IMR-90 (cell line): ENCODE measurements at regions not wholly inside any gene's neighbourhood (a gene's known extent, or its start where the extent isn't known, plus 50 kb on each side); places are given as distances from the start of the nearest gene placed in this dataset.

ENCODE experiments used
- ATAC-seq: fragments of 200-7000 bp; cut with Tn5 transposase; 2 replicates; pipeline ENCODE4 v1.9.1; 2020; ENCODE audit warnings: low read depth, mild to moderate bottlenecking, moderate library complexity
- BruUV-seq: library from RNA; stranded (reverse); fragments of 400-500 nt; replicated peaks from 2 replicates; lab custom pipeline; 2021; lab: Mats Ljungman, UMichigan
- CTCF ChIA-PET: fragments of 300-600 bp; formaldehyde crosslinking; extraction: SDS; loops from one replicate; lab custom pipeline; 2021; ENCODE audit warnings: antibody characterized with exemption; lab: Yijun Ruan, JAX
- POLR2A ChIA-PET: fragments of 300-600 bp; sonication (Branson Sonifier 250); formaldehyde crosslinking; loops from one replicate; lab custom pipeline; 2022; ENCODE audit warnings: antibody characterized with exemption; ENCODE audit not compliant: unreplicated experiment; lab: Charles Lee
- DNase-seq: peaks from one replicate; pipeline ENCODE4 v3.0.0; 2013
- H2AFZ ChIP-seq: replicated peaks from 2 replicates; pipeline ENCODE3; 2013; ENCODE audit warnings: low read length, mild to moderate bottlenecking; ENCODE audit not compliant: poor library complexity
- H2AK5ac ChIP-seq: 2 replicates; pipeline ENCODE4 v1.6.1; 2013; ENCODE audit warnings: low read depth, low read length, inconsistent platforms
- H2AK9ac ChIP-seq: replicated peaks from 2 replicates; pipeline ENCODE3; 2013; ENCODE audit warnings: mild to moderate bottlenecking, low read depth, low read length, moderate library complexity; ENCODE audit not compliant: poor library complexity
- H2BK120ac ChIP-seq: 2 replicates; pipeline ENCODE4 v1.6.1; 2013; ENCODE audit warnings: low read depth, low read length, inconsistent platforms
- H2BK15ac ChIP-seq: 3 replicates; pipeline ENCODE4 v1.6.1; 2013; ENCODE audit warnings: low read depth, low read length, inconsistent platforms
- H2BK20ac ChIP-seq: 2 replicates; pipeline ENCODE4 v1.6.1; 2013; ENCODE audit warnings: low read depth, mild to moderate bottlenecking, inconsistent platforms, low read length, moderate library complexity
- H2BK5ac ChIP-seq: 2 replicates; pipeline ENCODE4 v1.6.1; 2013; ENCODE audit warnings: mild to moderate bottlenecking, low read depth, low read length, inconsistent platforms; ENCODE audit not compliant: poor library complexity, severe bottlenecking
- H3K14ac ChIP-seq: replicated peaks from 2 replicates; pipeline ENCODE4 v1.6.1; 2013; ENCODE audit warnings: low read depth, low read length, inconsistent platforms
- H3K18ac ChIP-seq: 2 replicates; pipeline ENCODE4 v1.6.1; 2013; ENCODE audit warnings: low read depth, low read length, control low read depth
- H3K23ac ChIP-seq: 2 replicates; pipeline ENCODE4 v1.6.1; 2013; ENCODE audit warnings: low read depth, low read length, inconsistent platforms
- H3K27ac ChIP-seq: 2 replicates; pipeline ENCODE4 v1.5.1; 2013; ENCODE audit warnings: mild to moderate bottlenecking, control low read depth, low read length; ENCODE audit not compliant: insufficient read depth
- H3K27me3 ChIP-seq: 2 replicates; pipeline ENCODE4 v1.6.1; 2013; ENCODE audit warnings: low read length; ENCODE audit not compliant: control insufficient read depth, insufficient read depth
- H3K36me3 ChIP-seq: 2 replicates; pipeline ENCODE4 v1.6.1; 2013; ENCODE audit warnings: low read length, mixed read lengths; ENCODE audit not compliant: control insufficient read depth, insufficient read depth
- H3K4ac ChIP-seq: 2 replicates; pipeline ENCODE4 v1.6.1; 2013; ENCODE audit warnings: low read depth, low read length, inconsistent platforms
- H3K4me1 ChIP-seq: 2 replicates; pipeline ENCODE4 v1.6.1; 2013; ENCODE audit warnings: low read length, mixed read lengths; ENCODE audit not compliant: control insufficient read depth, insufficient read depth
- H3K4me2 ChIP-seq: 2 replicates; pipeline ENCODE4 v1.6.1; 2013; ENCODE audit warnings: low read depth, mild to moderate bottlenecking, control low read depth, low read length, moderate library complexity
- H3K4me3 ChIP-seq: 2 replicates; pipeline ENCODE4 v1.5.1; 2013; ENCODE audit warnings: low read depth, mild to moderate bottlenecking, control low read depth, low read length, moderate library complexity; ENCODE audit not compliant: insufficient read depth
- H3K56ac ChIP-seq: 2 replicates; pipeline ENCODE4 v1.6.1; 2013; ENCODE audit warnings: low read length, inconsistent platforms; ENCODE audit not compliant: insufficient read depth; ENCODE audit errors: extremely low read depth
- H3K79me1 ChIP-seq, 2 experiments: 2 replicates each; pipeline ENCODE4 v1.6.1; 2013; ENCODE audit warnings: low read length in 2 of 2, inconsistent platforms in 1 of 2, low read depth in 1 of 2
- H3K9ac ChIP-seq: 2 replicates; pipeline ENCODE4 v1.6.1; 2013; ENCODE audit warnings: low read depth, low read length, control low read depth
- H3K9me1 ChIP-seq: 2 replicates; pipeline ENCODE4 v1.6.1; 2013; ENCODE audit warnings: low read length, inconsistent platforms; ENCODE audit not compliant: insufficient read depth
- H3K9me3 ChIP-seq: 2 replicates; pipeline ENCODE4 v1.6.1; 2013; ENCODE audit warnings: low read length; ENCODE audit not compliant: control insufficient read depth, insufficient read depth
- H4K20me1 ChIP-seq: 2 replicates; pipeline ENCODE4 v1.6.1; 2013; ENCODE audit warnings: low read length, inconsistent platforms; ENCODE audit not compliant: insufficient read depth
- H4K5ac ChIP-seq: 2 replicates; pipeline ENCODE4 v1.6.1; 2013; ENCODE audit warnings: mild to moderate bottlenecking, low read depth, low read length, control low read depth
- H4K8ac ChIP-seq, 2 experiments: 2 replicates each; pipeline ENCODE4 v1.6.1; 2013; ENCODE audit warnings: low read depth in 2 of 2, low read length in 2 of 2, control low read depth in 1 of 2, inconsistent platforms in 1 of 2
- H4K91ac ChIP-seq: 2 replicates; pipeline ENCODE4 v1.6.1; 2013; ENCODE audit warnings: low read depth, low read length, inconsistent platforms; ENCODE audit not compliant: insufficient read depth
- CHD1 ChIP-seq: IDR thresholded peaks from 2 replicates; pipeline ENCODE4 v1.6.1; 2012; ENCODE audit warnings: low read depth, low read length, improper control_type of control experiment
- CTCF ChIP-seq: conservative IDR thresholded peaks from 2 replicates; pipeline ENCODE4 v1.5.1; 2012; ENCODE audit warnings: mild to moderate bottlenecking, low read depth, low read length, improper control_type of control experiment
- FOS ChIP-seq: fragments of 150-350 bp; IDR thresholded peaks from 2 replicates; pipeline ENCODE4 v1.6.1; 2016; ENCODE audit warnings: low read depth, low read length
- NFE2L2 ChIP-seq: fragments of 150-350 bp; IDR thresholded peaks from 2 replicates; pipeline ENCODE4 v1.6.1; 2016; ENCODE audit warnings: low read depth, mild to moderate bottlenecking, low read length
- RAD21 ChIP-seq: IDR thresholded peaks from 2 replicates; pipeline ENCODE4 v1.6.1; 2012; ENCODE audit warnings: low read length, improper control_type of control experiment
- RCOR1 ChIP-seq: IDR thresholded peaks from 2 replicates; pipeline ENCODE4 v1.6.1; 2012; ENCODE audit warnings: mild to moderate bottlenecking, low read length, improper control_type of control experiment; ENCODE audit not compliant: insufficient replicate concordance
- RFX5 ChIP-seq: IDR thresholded peaks from 2 replicates; pipeline ENCODE4 v1.8.0; 2012; ENCODE audit warnings: low read depth, mild to moderate bottlenecking, low read length, moderate library complexity
- SMC3 ChIP-seq: fragments of 150-350 bp; IDR thresholded peaks from 2 replicates; pipeline ENCODE4 v1.6.1; 2016; ENCODE audit warnings: low read depth, mild to moderate bottlenecking, antibody characterized with exemption, low read length, moderate library complexity
- dilution Hi-C: fragments of 300-500 bp; cut with HindIII; formaldehyde crosslinking; loops from one replicate; pipeline ENCODE4 v1.14.3; 2018; ENCODE audit warnings: low sequenced_read_pairs; ENCODE audit not compliant: unreplicated experiment
- in situ Hi-C: fragments of 300-500 bp; cut with MboI; formaldehyde crosslinking; loops from 3 replicates; pipeline ENCODE4 v1.14.3; 2019; ENCODE audit warnings: low sequenced_read_pairs, inconsistent platforms, mixed read lengths
- intact Hi-C: fragments of 100-400 bp; cut with micrococcal nuclease; formaldehyde crosslinking; loops from 2 replicates; pipeline ENCODE4 v1.10.0; 2022

- Histone ChIP-seq H3K23ac (no peak overlapping the region), H2AK9ac (no peak overlapping the region), H3K4ac (no peak overlapping the region), H4K20me1 (no peaks in the 10 kb centered on the region), H3K9me1 (no peaks in the 10 kb centered on the region), H3K9me3 (no peaks in the 10 kb centered on the region), H2AK5ac (no peak overlapping the region), H3K4me2 (no peak overlapping the region), H4K91ac (no peak overlapping the region), H2BK5ac (no peak overlapping the region), H3K4me1 (no peaks in the 10 kb centered on the region), H4K8ac (no peak overlapping the region), H2BK20ac (no peak overlapping the region), H2BK15ac (no peak overlapping the region), H4K5ac (no peak overlapping the region), H2AFZ (no peak overlapping the region), H3K27ac (no peak overlapping the region), H3K18ac (no peak overlapping the region), H2BK120ac (no peak overlapping the region), H3K36me3 (no peaks in the 10 kb centered on the region), H3K14ac (no peak overlapping the region), H3K79me1 (no peaks in the 10 kb centered on the region), H3K9ac (no peak overlapping the region), H3K27me3 (no peaks in the 10 kb centered on the region), H3K56ac (no peak overlapping the region), H3K4me3 (no peak overlapping the region)
- intact Hi-C loops (no loop called here), in situ Hi-C loops (no loop called here), dilution Hi-C loops (no loop called here)
- no TSS peak for BruUV-seq
- no peak for DNase-seq
- TF ChIP-seq RFX5 (no peak), RCOR1 (no peak), CTCF (no peak), FOS (no peak), CHD1 (no peak), RAD21 (no peak), NFE2L2 (no peak), SMC3 (no peak)
- POLR2A ChIA-PET: no interaction called here
- CTCF ChIA-PET: interaction anchor here (0.6 kb wide), 1 partner anchor 20 kb away, joined by 3 read pairs; no protein-coding TSS in a partner anchor
- ATAC-seq: no peak
These were observed 67.0 kb downstream of the TPBG start for GRCh38 chr6:82430611-82431010.
